H1 (cell line): ENCODE measurements at regions not wholly inside any gene's neighbourhood (a gene's known extent, or its start where the extent isn't known, plus 50 kb on each side); places are given as distances from the start of the nearest gene placed in this dataset.

Experiments
- CTCF ChIA-PET: fragments of 300-600 bp; sonication (Branson Sonifier 250); formaldehyde crosslinking; loops from one replicate; lab custom pipeline; 2021; ENCODE audit not compliant: partially characterized antibody; lab: Charles Lee
- POLR2A ChIA-PET: fragments of 300-600 bp; sonication (Branson Sonifier 250); formaldehyde crosslinking; loops from one replicate; lab custom pipeline; 2021; ENCODE audit warnings: inconsistent platforms; ENCODE audit not compliant: partially characterized antibody; lab: Charles Lee
- DNase-seq, 2 experiments: peaks; one replicate each; pipeline versions ENCODE4 v3.0.0 to v3.0.0-alpha.2; 2010 to 2022; ENCODE audit warnings: low spot score in 2 of 2, low read depth in 1 of 2, mixed read lengths in 1 of 2
- FAIRE-seq: peaks from 2 replicates; lab custom pipeline; 2011; peaks lifted over from hg19 to GRCh38; lab: Jason Lieb, UNC
- H2AFZ ChIP-seq: 2 replicates; pipeline ENCODE4 v1.8.1; 2012; ENCODE audit warnings: low read length, inconsistent platforms
- H2AK5ac ChIP-seq: 2 replicates; pipeline ENCODE4 v1.6.1; 2013; ENCODE audit warnings: low read depth, low read length
- H2BK120ac ChIP-seq: replicated peaks from 2 replicates; pipeline ENCODE3; 2013; ENCODE audit warnings: low read depth, low read length, inconsistent platforms
- H2BK12ac ChIP-seq: 2 replicates; pipeline ENCODE4 v1.6.1; 2013; ENCODE audit warnings: low read depth, low read length
- H2BK15ac ChIP-seq: 2 replicates; pipeline ENCODE4 v1.6.1; 2013; ENCODE audit warnings: low read length
- H2BK20ac ChIP-seq: 2 replicates; pipeline ENCODE4 v1.6.1; 2013; ENCODE audit warnings: low read length
- H2BK5ac ChIP-seq: 2 replicates; pipeline ENCODE4 v1.6.1; 2013; ENCODE audit warnings: low read depth, low read length
- H3K14ac ChIP-seq: 2 replicates; pipeline ENCODE4 v1.6.1; 2013; ENCODE audit warnings: inconsistent platforms; ENCODE audit not compliant: insufficient read length
- H3K18ac ChIP-seq: 2 replicates; pipeline ENCODE4 v1.6.1; 2013; ENCODE audit warnings: low read length; ENCODE audit errors: extremely low read depth
- H3K23ac ChIP-seq: 2 replicates; pipeline ENCODE4 v1.6.1; 2013; ENCODE audit warnings: inconsistent platforms; ENCODE audit not compliant: insufficient read length
- H3K23me2 ChIP-seq: 2 replicates; pipeline ENCODE4 v1.6.1; 2013; ENCODE audit warnings: low read depth, low read length
- H3K27ac ChIP-seq: 2 replicates; pipeline ENCODE4 v1.6.1; 2011; ENCODE audit warnings: low read depth, low read length, inconsistent platforms
- H3K27me3 ChIP-seq, 4 experiments: replicated peaks in 1 of 4; 1 replicate in 1 of 4; 2 replicates in 3 of 4; pipeline versions ENCODE4 v1.6.1 to v1.8.1; 2011 to 2013; ENCODE audit warnings: low read length in 3 of 4, mild to moderate bottlenecking in 3 of 4, inconsistent platforms in 2 of 4, mixed read lengths in 2 of 4, moderate library complexity in 1 of 4; ENCODE audit not compliant: control insufficient read depth in 3 of 4, insufficient read depth in 3 of 4; ENCODE audit errors: extremely low read depth in 1 of 4
- H3K36me3 ChIP-seq, 4 experiments: 2 replicates each; pipeline versions ENCODE4 v1.6.1 to v1.8.1; 2011 to 2013; ENCODE audit warnings: mild to moderate bottlenecking in 4 of 4, low read length in 3 of 4, moderate library complexity in 2 of 4, control low read depth in 1 of 4, inconsistent platforms in 1 of 4; ENCODE audit not compliant: insufficient read depth in 4 of 4, control insufficient read depth in 2 of 4
- H3K4ac ChIP-seq: replicated peaks from 2 replicates; pipeline ENCODE3; 2013; ENCODE audit warnings: low read length, low read depth, mixed read lengths, inconsistent platforms; ENCODE audit not compliant: insufficient read length
- H3K4me1 ChIP-seq, 4 experiments: replicated peaks in 1 of 4; 1 replicate in 1 of 4; 2 replicates in 3 of 4; pipeline versions ENCODE4 v1.6.1 to v1.8.1; 2011 to 2013; ENCODE audit warnings: low read length in 3 of 4, inconsistent platforms in 2 of 4, mixed read lengths in 1 of 4; ENCODE audit not compliant: insufficient read depth in 4 of 4, control insufficient read depth in 3 of 4
- H3K4me2 ChIP-seq, 2 experiments: 2 replicates each; pipeline versions ENCODE4 v1.6.1 to v1.8.1; 2011 to 2013; ENCODE audit warnings: low read depth in 2 of 2, low read length in 2 of 2, control low read depth in 1 of 2, inconsistent platforms in 1 of 2, mild to moderate bottlenecking in 1 of 2; ENCODE audit not compliant: insufficient read depth in 1 of 2
- H3K4me3 ChIP-seq, 4 experiments: fragments of 200-600, 300-600 bp in 1 of 4; sonication (generic), shearing (Covaris generic), sonication (Bioruptor Twin) in 1 of 4; 2 replicates each; pipeline versions ENCODE4 v1.5.1 to v1.8.1; 2011 to 2016; ENCODE audit warnings: low read length in 4 of 4, low read depth in 3 of 4, control low read depth in 2 of 4, inconsistent platforms in 2 of 4, mild to moderate bottlenecking in 2 of 4, mixed read lengths in 1 of 4, moderate library complexity in 1 of 4; ENCODE audit not compliant: insufficient read depth in 2 of 4; ENCODE audit errors: extremely low read depth in 1 of 4
- H3K56ac ChIP-seq: replicated peaks from 2 replicates; pipeline ENCODE3; 2013; ENCODE audit warnings: low read depth, mild to moderate bottlenecking, mixed read lengths, low read length, inconsistent platforms; ENCODE audit not compliant: insufficient read length
- H3K79me1 ChIP-seq: 2 replicates; pipeline ENCODE4 v1.6.1; 2013; ENCODE audit warnings: low read depth, low read length, control low read depth
- H3K79me2 ChIP-seq, 2 experiments: 2 replicates each; pipeline versions ENCODE4 v1.6.1 to v1.8.1; 2012 to 2013; ENCODE audit warnings: low read length in 2 of 2, mild to moderate bottlenecking in 2 of 2, inconsistent platforms in 1 of 2; ENCODE audit not compliant: insufficient read depth in 2 of 2, control insufficient read depth in 1 of 2
- H3K9ac ChIP-seq, 4 experiments: replicated peaks in 1 of 4; 1 replicate in 1 of 4; 2 replicates in 3 of 4; pipeline versions ENCODE4 v1.6.1 to v1.8.1; 2011 to 2013; ENCODE audit warnings: low read depth in 3 of 4, low read length in 3 of 4, control low read depth in 2 of 4, mild to moderate bottlenecking in 2 of 4, moderate library complexity in 2 of 4, inconsistent platforms in 1 of 4; ENCODE audit errors: extremely low read depth in 1 of 4
- H3K9me3 ChIP-seq, 2 experiments: 2 replicates each; pipeline versions ENCODE4 v1.6.1 to v1.8.1; 2012 to 2013; ENCODE audit warnings: mild to moderate bottlenecking in 2 of 2, moderate library complexity in 2 of 2, control low read depth in 1 of 2, inconsistent platforms in 1 of 2, low read depth in 1 of 2, low read length in 1 of 2, mixed read lengths in 1 of 2; ENCODE audit not compliant: insufficient read depth in 2 of 2
- H4K20me1 ChIP-seq, 2 experiments: replicated peaks in 1 of 2; 2 replicates each; pipeline versions ENCODE3 to v1.8.1; 2011 to 2013; ENCODE audit warnings: inconsistent platforms in 2 of 2, low read length in 2 of 2, mild to moderate bottlenecking in 1 of 2; ENCODE audit not compliant: insufficient read depth in 2 of 2, control insufficient read depth in 1 of 2
- H4K5ac ChIP-seq: 2 replicates; pipeline ENCODE4 v1.6.1; 2013; ENCODE audit warnings: low read length, low read depth, mixed read lengths, inconsistent platforms; ENCODE audit not compliant: insufficient read length
- H4K8ac ChIP-seq: 2 replicates; pipeline ENCODE4 v1.8.0; 2013; ENCODE audit warnings: mild to moderate bottlenecking, moderate library complexity, low read length, inconsistent platforms; ENCODE audit not compliant: insufficient read depth; ENCODE audit errors: extremely low read depth
- H4K91ac ChIP-seq: replicated peaks from 2 replicates; pipeline ENCODE3; 2013; ENCODE audit warnings: low read length, mixed read lengths, inconsistent platforms; ENCODE audit not compliant: insufficient read length
- GTF2F1 ChIP-seq: IDR thresholded peaks from 2 replicates; pipeline ENCODE4 v1.6.1; 2012; ENCODE audit warnings: low read depth, low read length, improper control_type of control experiment, borderline replicate concordance
- JUN ChIP-seq: IDR thresholded peaks from 2 replicates; pipeline ENCODE4 v1.6.1; 2011; ENCODE audit warnings: low read depth, mild to moderate bottlenecking, improper control_type of control experiment, low read length
- POU5F1 ChIP-seq: IDR thresholded peaks from 2 replicates; pipeline ENCODE4 v1.6.1; 2011; ENCODE audit warnings: low read depth, mild to moderate bottlenecking, low read length, moderate library complexity
- RNF2 ChIP-seq: fragments of 200-900, 300-1000 bp; sonication (generic); IDR thresholded peaks from 2 replicates; pipeline ENCODE4 v1.7.1; 2016; ENCODE audit warnings: borderline replicate concordance, low read depth, mild to moderate bottlenecking, antibody characterized with exemption, low read length; ENCODE audit not compliant: poor library complexity, severe bottlenecking; ENCODE audit errors: missing control alignments
- SP1 ChIP-seq: IDR thresholded peaks from 2 replicates; pipeline ENCODE4 v1.6.1; 2011; ENCODE audit warnings: low read depth, low read length
- SUZ12 ChIP-seq: fragments of 200-600 bp; sonication (generic); IDR thresholded peaks from 2 replicates; pipeline ENCODE4 v1.6.1; 2012; ENCODE audit warnings: mild to moderate bottlenecking, inconsistent platforms, low read length, moderate library complexity, mixed read lengths
- WGBS, 2 experiments: shearing (Covaris generic) in 1 of 2; methylation state at CpG; one replicate each; pipeline versions ENCODE4 v1.1.6 to v1.1.7; 2013 to 2015; ENCODE audit warnings: low lambda C conversion rate in 2 of 2, mixed read lengths in 2 of 2, inconsistent platforms in 1 of 2, low coverage in 1 of 2, missing lambda C conversion rate in 1 of 2; ENCODE audit not compliant: insufficient replicate concordance in 2 of 2, insufficient coverage in 1 of 2, insufficient read length in 1 of 2; ENCODE audit errors: extremely low coverage in 1 of 2, missing lambda C conversion rate in 1 of 2; 5-methylcytosine and 5-hydroxymethylcytosine counted together
- TF ChIP-seq, protein P1 (sequence below): IDR thresholded peaks from 2 replicates; pipeline ENCODE4 v1.6.1; 2011; ENCODE audit warnings: low read depth, mild to moderate bottlenecking, low read length; ENCODE audit not compliant: insufficient read depth
- TF ChIP-seq, protein P2 (sequence below), 3 experiments: IDR thresholded peaks; 1 replicate in 2 of 3; 2 replicates in 1 of 3; pipeline versions ENCODE4 v1.5.1 to v1.6.1; 2011; ENCODE audit warnings: low read length in 3 of 3, mild to moderate bottlenecking in 3 of 3, inconsistent platforms in 2 of 3, low read depth in 1 of 3, moderate library complexity in 1 of 3; ENCODE audit not compliant: insufficient read depth in 1 of 3; ENCODE audit errors: control extremely low read depth in 1 of 3

DNA sequence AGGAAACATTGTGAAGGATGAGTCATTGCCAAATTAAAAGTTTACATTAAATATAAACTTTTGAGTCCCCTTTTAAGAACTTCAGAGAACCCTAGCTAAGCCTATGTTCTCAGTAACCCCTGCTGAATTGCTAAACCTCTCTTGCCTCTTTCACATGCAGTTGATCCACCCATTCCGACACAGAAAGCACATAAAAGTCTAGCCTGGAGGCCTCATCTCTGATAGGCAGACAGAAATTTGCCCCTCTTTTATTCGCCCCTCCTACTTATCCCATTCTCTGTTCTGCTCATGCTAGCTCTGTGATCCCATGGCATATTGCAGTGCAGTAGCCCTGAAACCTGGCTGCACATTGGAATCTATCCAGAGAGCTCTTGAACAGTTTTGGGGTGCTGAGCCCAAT is 58.2 kb upstream of the PDE3B start:
- Histone ChIP-seq H2AFZ (no peak overlapping the region), H3K14ac (no peak overlapping the region), H3K79me1 (no peaks in the 10 kb centered on the region), H3K36me3 (no peaks in the 10 kb centered on the region), H2BK120ac (no peak overlapping the region), H3K9me3 (no peaks in the 10 kb centered on the region), H2BK15ac (no peak overlapping the region), H3K4me3 (no peak overlapping the region), H3K4ac (no peak overlapping the region), H3K4me1 (no peaks in the 10 kb centered on the region), H3K56ac (no peak overlapping the region), H2BK5ac (no peak overlapping the region), H3K27me3 (peaks cover 0 to 1% (median 0%) of the 10 kb centered on the region in 4 experiments; a peak in 1 of 7 replicates), H3K9ac (no peak overlapping the region), H2AK5ac (no peak overlapping the region), H3K4me2 (no peak overlapping the region), H3K23ac (no peak overlapping the region), H2BK20ac (no peak overlapping the region), H3K23me2 (no peaks in the 10 kb centered on the region), H3K18ac (no peak overlapping the region), H3K27ac (no peak overlapping the region), H2BK12ac (no peak overlapping the region), H4K20me1 (no peaks in the 10 kb centered on the region), H3K79me2 (no peaks in the 10 kb centered on the region), H4K8ac (no peak overlapping the region), H4K91ac (no peak overlapping the region), H4K5ac (no peak overlapping the region)
- CTCF ChIA-PET, result interaction anchor here (0.6 to 1.9 kb wide), 4 partner anchors 8 to 37 kb away, joined by 3 to 5 read pairs (median 3); no protein-coding TSS in a partner anchor
- 83% methylated on average over 2 of the region's 2 CpGs; no CpG with 5 or more reads in 1 of the 2 experiments for WGBS, 2 experiments
- TF ChIP-seq GTF2F1 (no peak), POU5F1 (no peak), SP1 (no peak), RNF2 (no peak), SUZ12 (no peak), JUN (no peak)
- TF ChIP-seq, protein P1, sequence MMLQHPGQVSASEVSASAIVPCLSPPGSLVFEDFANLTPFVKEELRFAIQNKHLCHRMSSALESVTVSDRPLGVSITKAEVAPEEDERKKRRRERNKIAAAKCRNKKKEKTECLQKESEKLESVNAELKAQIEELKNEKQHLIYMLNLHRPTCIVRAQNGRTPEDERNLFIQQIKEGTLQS, result no peak
- TF ChIP-seq, protein P2, sequence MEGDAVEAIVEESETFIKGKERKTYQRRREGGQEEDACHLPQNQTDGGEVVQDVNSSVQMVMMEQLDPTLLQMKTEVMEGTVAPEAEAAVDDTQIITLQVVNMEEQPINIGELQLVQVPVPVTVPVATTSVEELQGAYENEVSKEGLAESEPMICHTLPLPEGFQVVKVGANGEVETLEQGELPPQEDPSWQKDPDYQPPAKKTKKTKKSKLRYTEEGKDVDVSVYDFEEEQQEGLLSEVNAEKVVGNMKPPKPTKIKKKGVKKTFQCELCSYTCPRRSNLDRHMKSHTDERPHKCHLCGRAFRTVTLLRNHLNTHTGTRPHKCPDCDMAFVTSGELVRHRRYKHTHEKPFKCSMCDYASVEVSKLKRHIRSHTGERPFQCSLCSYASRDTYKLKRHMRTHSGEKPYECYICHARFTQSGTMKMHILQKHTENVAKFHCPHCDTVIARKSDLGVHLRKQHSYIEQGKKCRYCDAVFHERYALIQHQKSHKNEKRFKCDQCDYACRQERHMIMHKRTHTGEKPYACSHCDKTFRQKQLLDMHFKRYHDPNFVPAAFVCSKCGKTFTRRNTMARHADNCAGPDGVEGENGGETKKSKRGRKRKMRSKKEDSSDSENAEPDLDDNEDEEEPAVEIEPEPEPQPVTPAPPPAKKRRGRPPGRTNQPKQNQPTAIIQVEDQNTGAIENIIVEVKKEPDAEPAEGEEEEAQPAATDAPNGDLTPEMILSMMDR (IDR thresholded peaks at IDR 0.05; ENCODE audit: control extremely low read depth in 1 of 3, insufficient read depth in 1 of 3, low read depth in 1 of 3, low read length in 3 of 3), result no peak
- DNase-seq (no peak), FAIRE-seq (no peak)
- POLR2A ChIA-PET, result no interaction called here
